Left ventricle myocardium inferior (tissue), 1 donor: ENCODE measurements at regions not wholly inside any gene's neighbourhood (a gene's known extent, or its start where the extent isn't known, plus 50 kb on each side); places are given as distances from the start of the nearest gene placed in this dataset.
A peak's percentile ranks its signal among the peaks of the same experiment; 100 is the strongest.

Experiments
- DNase-seq: peaks from one replicate; pipeline ENCODE4 v3.0.0-alpha.2; 2020
- H3K27ac ChIP-seq: fragments of 200-600 bp; replicated peaks from 2 replicates; pipeline ENCODE4 v1.8.0; 2021
- H3K27me3 ChIP-seq: fragments of 200-600 bp; 2 replicates; pipeline ENCODE4 v1.8.0; 2021; ENCODE audit warnings: low read depth
- H3K36me3 ChIP-seq: fragments of 200-600 bp; 2 replicates; pipeline ENCODE4 v1.8.0; 2021
- H3K4me1 ChIP-seq: fragments of 200-600 bp; 2 replicates; pipeline ENCODE4 v1.8.0; 2021
- H3K4me3 ChIP-seq: fragments of 200-600 bp; 2 replicates; pipeline ENCODE4 v1.8.0; 2021; ENCODE audit warnings: mild to moderate bottlenecking, moderate library complexity
- H3K9me3 ChIP-seq: fragments of 200-600 bp; replicated peaks from 2 replicates; pipeline ENCODE4 v1.8.0; 2021
- CTCF ChIP-seq: fragments of 200-600 bp; IDR thresholded peaks from 2 replicates; pipeline ENCODE4 v1.8.0; 2021; ENCODE audit warnings: antibody characterized with exemption, mild to moderate bottlenecking, borderline replicate concordance
- intact Hi-C: fragments of 100-400 bp; cut with micrococcal nuclease; formaldehyde crosslinking; loops from one replicate; pipeline ENCODE4 v1.11.0; 2022
- donor health status: DM: no; HTN: yes; CAD: no; lungs with severe emphysema.

- intact Hi-C loops: no loop called here
- no peaks in the 10 kb centered on the region for H3K36me3 ChIP-seq
- H3K27ac ChIP-seq: no peak overlapping the region
- H3K4me3 ChIP-seq: no peak overlapping the region
- TF ChIP-seq CTCF: no peak
- DNase-seq: no peak
- peaks cover 15% of the 10 kb centered on the region for H3K27me3 ChIP-seq
- H3K9me3 ChIP-seq: no peaks in the 10 kb centered on the region
- H3K4me1 ChIP-seq: no peaks in the 10 kb centered on the region
These were observed 106.6 kb upstream of the DAP start for GRCh38 chr5:10867389-10868303.

- intact Hi-C loops: no loop called here
- no peak for DNase-seq
- Histone ChIP-seq H3K27me3 (peaks cover 15% of the 10 kb centered on the region), H3K36me3 (no peaks in the 10 kb centered on the region), H3K9me3 (no peaks in the 10 kb centered on the region), H3K4me1 (no peaks in the 10 kb centered on the region), H3K4me3 (no peak overlapping the region), H3K27ac (no peak overlapping the region)
- TF ChIP-seq CTCF: no peak
These were observed 105.9 kb upstream of the DAP start for GRCh38 chr5:10866913-10867312.

- H3K27ac ChIP-seq: no peak overlapping the region
- H3K36me3 ChIP-seq: no peaks in the 10 kb centered on the region
- H3K4me3 ChIP-seq: no peak overlapping the region
- intact Hi-C loops: no loop called here
- no peak for DNase-seq
- no peaks in the 10 kb centered on the region for H3K9me3 ChIP-seq
- peak; percentile 82 for TF ChIP-seq CTCF
- peaks cover 15% of the 10 kb centered on the region for H3K27me3 ChIP-seq
- no peaks in the 10 kb centered on the region for H3K4me1 ChIP-seq
These were observed 102.8 kb upstream of the DAP start for GRCh38 chr5:10863763-10864383.

GRCh38 chr5:10862085-10862484 lies 101.1 kb upstream of the DAP start:
- Histone ChIP-seq H3K36me3 (no peaks in the 10 kb centered on the region), H3K9me3 (no peaks in the 10 kb centered on the region), H3K27ac (no peak overlapping the region), H3K4me1 (no peaks in the 10 kb centered on the region), H3K4me3 (no peak overlapping the region), H3K27me3 (peaks cover 23% of the 10 kb centered on the region)
- TF ChIP-seq CTCF: no peak
- no peak for DNase-seq
- intact Hi-C loops: no loop called here

GRCh38 chr5:10861423-10861790 lies 100.4 kb upstream of the DAP start:
- no peak for TF ChIP-seq CTCF
- H3K36me3 ChIP-seq: no peaks in the 10 kb centered on the region
- no peak overlapping the region for H3K4me3 ChIP-seq
- intact Hi-C loops: no loop called here
- no peak overlapping the region for H3K27ac ChIP-seq
- no peak for DNase-seq
- peaks cover 23% of the 10 kb centered on the region for H3K27me3 ChIP-seq
- H3K4me1 ChIP-seq: peaks cover 4% of the 10 kb centered on the region
- no peaks in the 10 kb centered on the region for H3K9me3 ChIP-seq
